Middle frontal gyrus (tissue), 1 donor: ENCODE measurements at regions not wholly inside any gene's neighbourhood (a gene's known extent, or its start where the extent isn't known, plus 50 kb on each side); places are given as distances from the start of the nearest gene placed in this dataset.
"Not testable (repeated sequence)": the region's sequence is repeated elsewhere in the genome, so short reads cannot be mapped to it uniquely, and the experiment has no call there.

Experiments used
- DNase-seq: peaks from one replicate; pipeline ENCODE4 v3.0.0-alpha.2; 2015; ENCODE audit warnings: low spot score; ENCODE audit errors: extremely low spot score

DNA sequence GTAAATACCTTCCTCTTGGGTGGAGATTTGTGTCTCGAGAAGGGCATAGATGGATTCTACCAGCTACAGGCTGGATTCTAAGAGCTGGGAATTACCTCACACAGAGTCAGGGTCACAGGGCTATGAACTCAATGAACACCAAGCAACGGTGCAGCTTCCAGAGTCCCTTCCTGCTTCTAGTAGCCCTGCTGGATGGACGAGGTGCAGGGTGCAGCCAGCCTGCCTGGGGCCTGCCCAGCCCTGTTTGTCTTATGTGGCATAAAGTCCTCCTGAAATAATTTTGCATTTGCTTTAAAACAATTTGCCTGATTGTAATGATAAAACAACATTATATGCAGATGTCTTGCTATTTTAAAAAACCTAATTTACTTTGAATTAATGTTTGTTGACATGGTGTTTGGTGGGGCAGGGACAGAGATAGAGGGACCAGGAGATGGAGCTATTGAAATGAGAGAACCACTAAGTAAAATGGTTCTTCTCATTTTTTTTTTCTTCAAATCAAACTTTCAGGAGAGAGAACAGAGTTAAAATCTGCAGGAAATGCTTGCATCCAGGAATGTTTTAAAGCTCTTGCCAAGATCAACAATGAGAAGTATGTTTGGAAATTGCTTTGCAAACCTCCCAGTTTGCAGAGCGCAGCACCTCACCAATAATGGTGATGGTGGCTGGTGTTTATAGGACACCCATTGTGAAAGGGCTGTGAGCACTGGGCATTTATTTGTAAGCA is 305.4 kb upstream of the PODXL start:
- no peak for DNase-seq

DNA sequence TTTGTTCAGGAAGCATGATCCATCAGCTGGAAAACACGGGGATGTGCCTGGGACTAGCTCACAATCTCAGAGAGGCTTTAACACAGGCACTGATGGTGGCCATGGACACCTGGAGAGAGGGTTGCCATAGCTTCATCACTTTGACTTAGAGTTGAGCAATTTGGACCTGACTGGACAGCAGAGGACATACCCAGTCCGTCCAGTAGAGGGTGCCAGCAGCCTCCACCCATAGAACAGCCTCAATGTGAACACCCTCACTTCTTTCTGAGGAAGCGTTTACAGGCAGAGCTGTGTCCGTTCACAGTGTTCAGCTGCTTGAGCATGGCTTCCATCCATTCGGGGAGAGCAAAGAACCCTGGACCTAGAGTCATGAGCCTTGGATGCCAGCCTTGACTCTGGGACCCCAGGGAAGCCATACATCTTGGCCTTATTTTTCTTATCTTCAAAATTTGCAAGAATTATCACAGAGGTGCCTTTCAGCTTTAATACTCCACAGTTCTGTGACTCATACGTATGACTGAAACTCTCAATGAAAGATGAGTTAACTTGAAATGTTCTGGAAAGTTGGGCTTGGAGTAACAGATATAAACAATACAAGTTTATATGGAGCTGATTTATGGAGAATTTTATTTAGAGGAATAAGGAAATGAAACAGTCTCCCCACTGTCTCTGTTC is 302.9 kb upstream of the PODXL start:
- peak; percentile 39 for DNase-seq

DNA sequence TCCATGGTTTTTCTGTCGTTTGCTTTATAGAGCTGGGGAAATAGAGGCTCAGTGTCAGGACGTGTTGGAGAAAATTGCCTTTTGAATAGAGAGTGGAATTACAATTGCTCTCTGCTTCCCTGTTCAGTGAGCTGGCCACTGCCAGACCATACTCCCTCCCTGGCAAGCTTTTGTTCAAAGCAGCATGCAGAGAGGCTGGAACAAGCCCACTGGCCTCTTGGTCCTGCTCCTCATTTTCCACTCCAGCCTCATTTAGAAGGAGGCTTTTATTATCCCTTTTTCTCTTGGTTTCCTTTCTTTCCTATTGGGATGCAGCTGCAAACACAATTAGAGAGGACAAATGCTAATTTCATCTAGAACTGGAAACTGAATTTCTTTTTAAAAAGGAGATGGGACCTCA is 302.2 kb upstream of the PODXL start:
- DNase-seq: no peak

DNA sequence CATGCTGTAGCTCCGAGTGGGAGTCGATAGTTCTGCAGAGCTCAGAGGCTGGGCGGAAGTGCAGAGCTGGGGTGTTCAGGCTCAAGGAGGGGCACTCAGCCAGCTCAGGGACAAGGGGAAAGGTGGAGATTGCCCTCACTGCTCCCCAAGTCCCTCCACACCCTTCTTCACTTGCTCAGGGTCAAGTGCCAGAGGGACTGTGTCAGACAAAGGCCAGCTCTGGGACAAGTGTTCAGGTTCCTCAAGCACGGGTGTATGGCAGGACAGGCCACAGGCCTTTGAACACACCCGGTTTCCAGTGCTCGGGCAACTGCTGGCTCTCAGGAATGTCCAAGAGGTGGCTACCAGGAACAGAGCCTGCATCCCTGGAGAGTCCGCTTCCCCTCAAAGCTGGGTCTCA is 293.0 kb upstream of the PODXL start:
- no peak for DNase-seq

DNA sequence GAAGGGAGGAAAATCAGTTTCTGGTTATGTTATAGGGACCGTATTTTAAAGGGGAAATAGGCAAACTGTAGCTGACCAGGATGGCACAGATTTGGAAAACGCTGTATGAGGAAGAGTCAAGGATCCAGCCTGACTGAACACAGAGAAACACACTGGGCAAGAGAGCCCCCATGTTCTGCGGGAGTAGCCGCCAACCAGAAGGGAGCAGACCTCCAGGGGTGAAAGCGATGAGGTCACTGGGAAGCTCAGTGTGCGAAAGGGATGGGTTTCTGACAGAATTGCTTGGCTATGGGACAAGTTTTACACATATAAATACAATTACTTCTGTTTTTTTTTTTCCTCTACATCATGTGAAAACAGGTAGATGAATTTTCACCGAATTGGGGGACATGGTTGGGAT is 291.6 kb upstream of the PODXL start:
- no peak for DNase-seq

DNA sequence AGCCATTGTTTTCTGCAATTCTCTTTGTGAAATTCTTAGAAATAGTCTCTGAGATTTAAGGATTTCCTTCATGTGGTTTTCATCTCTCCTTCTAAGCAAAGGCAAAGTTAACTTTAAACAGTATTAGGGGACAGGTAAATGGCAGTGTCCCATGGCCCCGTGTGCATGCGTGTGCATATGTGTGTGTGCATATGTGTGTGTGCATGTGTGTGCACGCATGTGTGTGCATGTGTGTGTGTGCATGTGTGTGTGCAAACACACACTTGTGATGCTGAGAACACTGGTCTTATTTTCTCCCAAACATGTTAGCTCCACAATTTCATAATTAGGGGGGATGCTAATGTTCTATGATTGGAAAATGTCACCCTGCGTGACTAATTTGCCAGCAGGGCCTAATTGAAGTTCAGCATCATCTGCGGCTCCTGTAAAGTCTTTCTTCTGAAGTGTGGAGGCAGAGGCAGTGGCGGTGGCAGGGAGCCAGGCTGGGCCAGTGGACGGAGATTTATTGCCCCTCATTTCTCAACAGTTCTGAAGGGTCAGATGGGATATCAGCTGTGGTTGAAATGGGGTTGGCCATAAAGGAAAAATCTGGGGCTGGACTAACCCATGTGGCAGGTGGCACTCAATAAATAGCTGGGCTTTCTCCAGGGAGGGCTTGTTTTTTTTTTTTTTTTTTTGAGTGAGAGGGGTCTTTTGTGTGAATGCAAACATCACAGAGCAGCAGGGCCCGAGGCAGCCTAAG is 289.3 kb upstream of the PODXL start:
- DNase-seq: no peak

DNA sequence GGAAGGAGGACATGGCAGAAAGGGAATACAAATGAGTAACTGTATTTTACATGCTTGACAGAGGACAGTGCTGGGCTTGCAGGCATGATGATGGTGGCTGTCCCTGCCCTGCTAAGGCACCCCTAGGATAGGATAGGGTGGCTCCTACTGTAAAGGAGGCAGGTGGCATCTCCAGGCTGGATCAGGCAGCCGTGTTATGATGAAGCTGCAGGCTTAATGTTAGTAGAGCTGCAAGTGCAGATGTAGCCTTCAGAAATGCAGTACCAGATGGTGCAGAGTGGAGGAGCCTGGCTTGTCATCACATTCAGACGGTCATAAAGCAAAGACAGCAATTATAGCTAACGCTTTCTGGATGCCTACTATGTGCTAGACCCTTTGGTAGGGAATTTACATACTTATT is 287.9 kb upstream of the PODXL start:
- no peak for DNase-seq

DNA sequence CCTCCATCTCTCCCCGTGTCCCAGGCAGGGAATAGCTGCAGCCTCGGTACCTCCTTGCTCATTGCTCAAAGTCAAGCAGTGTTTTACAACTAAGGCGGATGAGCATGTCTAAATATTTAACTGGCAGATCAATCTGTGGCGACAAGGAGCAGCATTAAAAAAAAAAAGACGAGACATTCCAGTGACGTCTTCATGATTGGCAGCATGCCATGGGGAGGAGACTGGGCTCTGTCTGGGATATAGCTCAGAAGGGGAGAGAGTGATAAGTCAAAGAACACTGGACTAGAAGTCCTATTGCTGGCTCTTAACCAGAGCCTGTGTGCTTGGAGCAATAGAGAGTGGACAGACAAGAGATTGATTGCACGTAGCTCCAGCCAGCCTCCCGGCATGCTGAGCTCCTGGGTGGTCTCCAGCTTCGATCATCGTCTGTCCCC is 287.5 kb upstream of the PODXL start:
- no peak for DNase-seq

DNA sequence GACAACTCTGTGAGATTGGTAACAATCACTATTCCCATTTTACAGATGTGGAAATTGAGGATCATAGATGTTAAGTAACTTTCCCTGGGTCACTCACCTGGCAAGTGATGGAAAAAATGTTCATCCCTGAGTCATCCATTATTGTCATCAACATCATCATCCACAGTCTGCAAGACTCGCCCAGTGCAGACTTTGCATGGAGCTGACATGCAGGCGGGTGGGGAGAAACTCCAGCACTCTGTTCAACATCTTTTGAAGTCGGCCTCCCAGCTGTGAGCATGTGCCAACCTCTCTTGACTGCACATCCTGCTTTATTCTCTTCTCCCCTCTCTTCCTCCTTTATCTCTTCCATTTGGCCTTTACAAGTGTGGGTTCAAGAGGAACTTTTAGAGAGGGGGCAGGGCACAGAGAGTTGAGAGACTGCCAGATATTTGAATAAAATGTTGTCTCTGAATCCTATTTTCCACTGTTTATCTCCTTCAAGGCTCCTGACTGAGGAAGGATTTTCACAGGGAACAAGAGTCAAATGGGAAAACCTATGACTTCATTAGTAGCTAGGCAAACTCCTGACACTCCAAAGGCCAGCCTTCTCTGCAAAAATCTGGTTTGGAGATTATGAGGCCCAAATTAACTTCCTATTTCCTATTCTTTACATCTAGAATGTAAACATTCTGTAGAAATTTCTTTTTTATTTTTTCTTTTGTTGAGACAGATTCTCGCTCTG is 283.7 kb upstream of the PODXL start:
- no peak for DNase-seq

DNA sequence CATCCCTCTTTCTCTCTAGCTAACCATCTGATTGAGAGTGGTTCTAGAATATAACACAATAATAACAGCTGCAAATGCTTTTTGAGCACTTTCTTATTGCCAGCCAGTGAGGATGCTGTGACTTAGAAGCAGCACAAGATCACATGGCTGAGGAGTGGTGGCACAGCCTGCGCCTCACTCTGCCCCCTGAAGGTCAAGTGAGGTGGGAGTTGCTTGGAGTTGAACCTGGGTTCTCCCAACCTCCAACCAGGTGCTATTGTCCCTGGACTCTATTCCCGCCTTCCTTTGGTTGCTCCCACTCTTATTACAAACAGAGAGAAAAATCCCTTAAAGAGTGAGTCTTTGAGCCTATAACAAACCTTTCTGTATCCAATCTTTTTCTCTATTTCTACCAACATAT is 280.3 kb upstream of the PODXL start:
- no peak for DNase-seq

DNA sequence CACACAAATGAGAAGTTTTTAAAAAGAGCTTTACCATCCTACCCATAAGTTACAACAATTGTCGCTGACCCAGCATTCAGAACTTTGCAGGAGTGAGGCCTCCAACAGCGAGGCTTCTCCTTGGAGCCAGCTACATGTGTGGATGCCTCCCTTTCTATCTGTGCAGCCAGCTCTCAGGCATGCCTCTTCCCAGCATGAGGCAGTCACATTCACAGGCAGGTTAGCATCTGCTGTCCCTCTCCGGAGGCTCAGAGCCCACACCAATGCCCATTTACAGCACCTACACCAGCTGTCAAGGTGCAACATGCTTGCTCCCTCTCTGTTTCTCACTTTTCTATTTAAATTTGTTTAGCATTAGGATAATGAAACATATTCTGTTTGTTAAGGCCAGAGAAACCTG is 278.7 kb upstream of the PODXL start:
- no peak for DNase-seq

DNA sequence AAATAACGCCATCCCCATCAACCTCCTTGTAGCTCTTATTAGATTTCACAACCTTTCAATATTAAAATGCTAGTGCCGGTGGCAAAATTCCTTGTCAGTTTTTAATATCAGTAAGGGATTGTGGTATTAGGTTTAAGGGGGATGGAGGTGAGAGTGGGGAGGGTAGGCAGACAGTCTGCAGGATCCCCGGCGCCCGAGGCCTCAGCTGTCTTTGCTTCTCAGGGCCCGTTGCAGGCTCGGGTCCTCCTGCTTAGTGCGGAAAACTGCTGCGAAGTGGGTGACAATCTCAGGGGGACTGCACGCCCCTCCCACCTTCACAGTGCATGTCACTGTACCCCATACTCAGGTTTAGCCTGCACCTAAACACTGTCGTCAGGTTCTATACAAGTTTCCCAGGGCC is 274.3 kb upstream of the PODXL start:
- DNase-seq: no peak

DNA sequence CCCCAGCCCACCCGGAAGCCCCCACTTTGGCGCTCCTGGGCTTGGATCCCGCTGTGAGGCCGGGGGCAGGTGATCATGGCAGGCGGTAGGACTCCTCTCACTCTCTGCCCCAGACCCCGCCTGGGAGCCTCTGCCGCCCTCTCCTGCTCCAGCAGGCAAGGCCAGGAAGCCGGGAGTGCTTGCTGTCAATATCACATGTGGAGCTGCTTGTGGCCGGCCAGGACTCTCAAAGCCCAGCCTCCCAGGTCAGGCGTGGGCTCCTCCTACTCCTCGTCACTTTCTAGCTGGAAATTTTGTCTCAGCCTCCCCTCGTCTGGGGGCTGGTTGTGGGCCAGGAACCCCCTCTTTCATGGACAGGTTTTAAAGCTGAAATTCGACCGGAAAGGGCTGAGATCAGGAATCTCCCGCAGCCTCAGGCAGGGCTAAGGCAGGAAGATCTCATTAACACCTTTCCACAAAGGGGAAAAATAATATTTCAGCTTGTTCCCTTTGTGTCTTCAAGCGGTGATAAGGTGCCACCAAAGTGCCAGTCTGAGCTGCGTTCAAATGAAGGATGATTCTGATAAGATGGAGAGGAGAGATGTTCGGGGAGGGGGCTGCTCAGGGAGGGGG is 273.6 kb upstream of the PODXL start:
- no peak for DNase-seq

DNA sequence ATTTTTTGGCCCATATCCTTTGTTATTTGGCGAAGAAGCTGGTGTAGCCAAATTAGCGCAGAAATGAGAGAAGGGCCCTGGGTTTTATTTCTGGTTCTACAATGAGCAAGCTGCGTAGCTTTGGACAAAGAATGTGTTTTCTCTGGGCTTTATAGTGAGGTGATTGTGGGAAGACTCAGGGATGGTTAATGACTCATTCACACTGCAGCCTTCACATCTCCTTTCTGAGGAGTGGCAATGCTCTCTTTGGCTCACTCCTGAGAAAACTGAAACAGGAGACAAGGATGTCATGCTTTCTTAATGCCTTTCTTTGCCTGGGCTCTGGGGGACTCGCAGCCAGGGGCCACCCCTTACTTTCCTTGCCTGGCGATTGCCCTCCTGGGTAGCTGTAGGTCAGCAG is 271.0 kb upstream of the PODXL start:
- no peak for DNase-seq

DNA sequence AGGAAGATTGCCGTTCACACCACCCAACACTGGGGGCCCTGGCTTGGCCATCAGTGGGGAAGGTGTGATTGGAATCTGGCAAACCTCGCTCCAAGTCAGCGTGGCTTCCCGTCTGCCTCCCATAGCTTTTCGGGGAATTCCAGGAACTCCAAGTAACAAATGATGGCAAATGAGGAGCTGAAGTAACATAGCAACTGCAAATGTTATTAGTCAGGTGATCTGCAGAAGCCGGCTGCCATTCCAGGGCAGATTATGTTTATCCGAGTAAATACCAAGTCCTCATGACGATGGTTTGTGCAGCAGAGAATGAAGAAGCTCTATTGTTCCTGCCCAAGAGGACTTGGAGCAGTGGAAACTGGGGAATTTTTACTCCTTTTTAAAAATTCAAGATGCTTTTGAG is 270.5 kb upstream of the PODXL start:
- DNase-seq: no peak

DNA sequence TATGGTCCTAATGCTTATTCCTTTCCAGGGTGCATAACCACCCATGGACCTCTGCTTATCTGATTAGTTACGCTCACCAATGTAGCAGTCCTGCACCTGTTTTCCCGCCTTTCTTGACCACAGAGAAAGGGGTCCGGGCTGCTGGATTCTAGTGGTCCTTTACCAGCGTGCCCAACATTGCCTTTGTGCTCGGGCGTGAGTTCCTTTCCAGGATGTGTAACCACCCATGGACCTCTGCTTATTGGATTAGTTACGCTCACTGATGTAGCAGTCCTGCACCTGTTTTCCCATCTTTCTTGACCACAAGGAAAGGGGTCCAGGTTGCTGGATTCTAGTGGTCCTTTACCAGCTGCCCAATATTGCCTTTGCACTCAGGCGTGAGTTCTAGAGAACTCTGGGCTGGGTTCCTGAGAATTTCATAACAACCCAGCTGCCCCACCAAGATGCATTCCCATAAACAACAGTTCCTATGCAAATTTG is 267.6 kb upstream of the PODXL start:
- DNase-seq: not testable (repeated sequence)

DNA sequence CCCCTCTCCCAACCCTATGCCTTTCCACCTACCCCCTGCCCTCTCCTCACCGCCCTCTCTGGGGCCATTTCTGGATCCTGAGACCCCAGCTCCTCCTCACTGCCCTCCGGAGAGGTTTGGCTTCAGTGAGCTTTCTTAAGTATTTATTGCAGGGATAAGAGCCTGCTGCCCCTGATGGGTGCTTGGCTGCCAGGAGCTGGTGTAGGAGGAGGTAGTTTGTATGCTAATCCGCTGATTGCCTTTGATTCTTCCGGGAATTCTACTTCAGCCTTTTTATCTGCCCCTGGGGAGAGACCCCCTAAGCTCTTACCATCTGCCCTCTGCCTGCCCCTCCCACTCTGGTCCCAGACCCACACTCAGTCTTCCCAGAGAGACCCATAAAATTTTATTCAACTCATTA is 263.5 kb upstream of the PODXL start:
- DNase-seq: no peak

DNA sequence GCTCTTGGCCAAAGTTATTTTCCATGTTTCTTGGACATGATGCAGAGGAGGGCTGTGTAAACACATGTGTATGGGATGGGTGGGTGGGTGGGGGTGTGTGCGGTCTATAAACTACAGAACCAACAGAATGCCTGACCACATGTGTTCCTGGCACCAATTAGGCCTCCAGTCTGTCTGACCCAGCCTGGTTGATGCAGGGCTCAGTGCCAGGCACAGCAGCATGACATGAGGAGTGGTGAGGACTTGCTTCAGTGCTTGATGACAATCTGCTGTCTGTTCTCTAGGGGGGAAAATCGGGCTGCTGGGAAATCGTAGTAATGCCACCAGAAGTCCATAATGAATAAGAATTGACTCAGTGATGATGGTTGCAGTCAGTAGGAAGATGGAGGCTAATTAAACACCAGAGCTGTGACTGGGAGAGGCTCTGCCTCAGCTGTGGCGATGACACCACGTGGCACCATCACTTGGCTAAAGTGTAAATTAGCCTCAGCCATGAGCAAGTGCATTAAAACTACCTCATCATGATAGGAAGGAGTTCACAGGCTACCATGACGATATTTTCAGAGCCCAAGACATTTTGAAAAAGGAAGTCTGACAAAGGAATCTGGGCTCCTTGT is 260.1 kb upstream of the PODXL start:
- DNase-seq: no peak

DNA sequence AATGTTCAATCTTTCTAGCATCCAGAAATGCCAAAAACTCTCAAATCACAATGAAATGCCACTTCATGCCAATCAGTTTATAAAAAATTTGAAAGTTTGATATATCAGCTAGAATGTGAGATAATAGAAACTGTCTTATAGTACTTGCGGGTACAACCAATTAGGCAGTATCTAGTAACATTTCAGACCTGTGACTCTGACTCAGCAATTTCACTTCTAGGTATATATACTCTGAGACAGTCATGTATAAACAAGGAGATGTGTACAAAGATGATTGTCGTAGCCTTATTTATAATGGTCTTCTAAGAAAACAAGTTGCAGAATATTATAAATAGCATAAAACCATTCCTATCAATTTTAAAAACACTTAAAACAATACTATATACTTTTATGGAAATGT is 252.3 kb upstream of the PODXL start:
- no peak for DNase-seq

DNA sequence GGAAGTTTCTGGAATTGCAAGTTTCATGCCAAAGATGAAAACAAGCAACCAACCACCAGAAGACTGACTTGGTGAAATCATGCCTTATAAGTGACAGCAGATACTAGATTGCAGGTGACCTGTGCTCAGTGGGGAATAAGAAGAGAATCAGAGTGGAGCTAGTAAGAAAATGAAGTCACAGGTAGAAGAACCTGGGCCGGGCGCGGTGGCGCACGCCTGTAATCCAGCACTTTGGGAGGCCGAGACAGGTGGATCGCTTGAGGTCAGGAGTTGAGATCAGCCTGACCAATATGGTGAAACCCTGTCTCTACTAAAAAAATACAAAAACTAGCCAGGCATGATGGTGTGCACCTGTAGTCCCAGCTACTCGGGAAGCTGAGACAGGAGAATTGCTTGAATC is 251.7 kb upstream of the PODXL start:
- DNase-seq: not testable (repeated sequence)

DNA sequence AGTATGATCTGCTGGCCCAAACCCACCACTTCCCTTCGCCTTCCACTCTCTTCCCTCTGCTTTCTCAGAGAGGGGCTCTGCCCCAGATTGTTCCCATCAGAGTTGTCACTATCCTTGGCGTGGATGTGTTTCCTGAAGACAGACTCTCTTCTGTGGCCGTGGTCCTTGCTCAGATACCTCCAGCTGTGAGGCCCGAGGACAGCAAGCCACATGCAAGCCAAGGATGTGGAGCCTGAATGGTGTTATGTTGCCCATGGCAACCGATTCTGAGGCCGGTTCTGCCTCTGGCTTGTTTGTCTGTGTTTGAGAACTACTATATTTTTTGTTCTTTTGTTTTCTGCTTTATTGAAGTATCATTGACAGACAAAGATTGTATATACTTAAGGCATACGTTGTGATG is 247.4 kb upstream of the PODXL start:
- no peak for DNase-seq
